SK-N-SH (cell line): ENCODE measurements at regions not wholly inside any gene's neighbourhood (a gene's known extent, or its start where the extent isn't known, plus 50 kb on each side); places are given as distances from the start of the nearest gene placed in this dataset.

ENCODE experiments used
- EP300 ChIP-seq, 2 experiments: IDR thresholded peaks; 2 replicates each; pipeline versions ENCODE4 v1.4.0 to v1.6.1; 2012; ENCODE audit warnings: borderline replicate concordance in 1 of 2, low read depth in 1 of 2, low read length in 1 of 2
- GABPA ChIP-seq: IDR thresholded peaks from 2 replicates; pipeline ENCODE4 v1.4.0; 2012; ENCODE audit warnings: low read depth, mild to moderate bottlenecking
- JUND ChIP-seq: IDR thresholded peaks from 2 replicates; pipeline ENCODE4 v1.4.0; 2012
- MEF2A ChIP-seq: IDR thresholded peaks from 2 replicates; pipeline ENCODE4 v1.4.0; 2012; ENCODE audit warnings: low read depth, borderline replicate concordance
- MXI1 ChIP-seq: IDR thresholded peaks from 2 replicates; pipeline ENCODE4 v1.6.1; 2012; ENCODE audit warnings: mild to moderate bottlenecking, low read depth, low read length, improper control_type of control experiment
- POLR2AphosphoS5 ChIP-seq: IDR thresholded peaks from 2 replicates; pipeline ENCODE4 v1.6.1; 2012; ENCODE audit warnings: low read depth, low read length
- RXRA ChIP-seq: IDR thresholded peaks from 2 replicates; pipeline ENCODE4 v1.4.0; 2012; ENCODE audit warnings: low read depth, mild to moderate bottlenecking, borderline replicate concordance
- TAF1 ChIP-seq: IDR thresholded peaks from 2 replicates; pipeline ENCODE4 v1.6.1; 2012; ENCODE audit warnings: low read depth, mild to moderate bottlenecking, low read length, moderate library complexity, borderline replicate concordance
- TCF12 ChIP-seq: IDR thresholded peaks from 2 replicates; pipeline ENCODE4 v1.4.0; 2012
- TF ChIP-seq, protein P1 (sequence below): fragments of 200-600 bp; sonication (generic); IDR thresholded peaks from 2 replicates; pipeline ENCODE4 v1.6.1; 2017; ENCODE audit warnings: antibody characterized with exemption, mild to moderate bottlenecking, moderate library complexity
- TF ChIP-seq, protein P2 (sequence below): IDR thresholded peaks from 2 replicates; pipeline ENCODE4 v1.6.1; 2012; ENCODE audit warnings: mild to moderate bottlenecking, low read depth, low read length, moderate library complexity

DNA sequence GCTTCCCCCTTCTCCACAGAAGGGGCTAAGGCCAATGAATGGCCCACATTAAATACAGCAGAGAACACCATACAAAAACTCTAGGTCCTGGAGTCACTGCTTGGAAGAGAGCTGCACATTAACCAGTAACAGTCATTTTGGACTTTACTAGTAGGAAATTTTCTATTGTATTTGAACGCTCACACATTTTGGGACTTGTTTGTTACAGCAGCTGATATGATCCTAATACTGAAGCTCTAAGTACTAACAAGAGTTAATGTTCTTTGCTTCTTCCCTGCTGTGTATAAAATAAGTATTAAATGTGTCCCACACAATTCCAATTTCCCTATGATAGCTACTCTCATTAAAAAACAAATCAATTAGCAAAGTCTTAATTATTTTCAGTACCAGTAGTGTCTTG, 148.3 kb upstream of the IRX3 start:
- TF ChIP-seq MEF2A (no peak), TCF12 (no peak), EP300 (IDR thresholded peaks at IDR 0.05; ENCODE audit: borderline replicate concordance in 1 of 2, low read depth in 1 of 2, low read length in 1 of 2) (no peak), JUND (no peak), RXRA (no peak), GABPA (no peak), POLR2AphosphoS5 (no peak), MXI1 (no peak), TAF1 (no peak)
- TF ChIP-seq, protein P1, sequence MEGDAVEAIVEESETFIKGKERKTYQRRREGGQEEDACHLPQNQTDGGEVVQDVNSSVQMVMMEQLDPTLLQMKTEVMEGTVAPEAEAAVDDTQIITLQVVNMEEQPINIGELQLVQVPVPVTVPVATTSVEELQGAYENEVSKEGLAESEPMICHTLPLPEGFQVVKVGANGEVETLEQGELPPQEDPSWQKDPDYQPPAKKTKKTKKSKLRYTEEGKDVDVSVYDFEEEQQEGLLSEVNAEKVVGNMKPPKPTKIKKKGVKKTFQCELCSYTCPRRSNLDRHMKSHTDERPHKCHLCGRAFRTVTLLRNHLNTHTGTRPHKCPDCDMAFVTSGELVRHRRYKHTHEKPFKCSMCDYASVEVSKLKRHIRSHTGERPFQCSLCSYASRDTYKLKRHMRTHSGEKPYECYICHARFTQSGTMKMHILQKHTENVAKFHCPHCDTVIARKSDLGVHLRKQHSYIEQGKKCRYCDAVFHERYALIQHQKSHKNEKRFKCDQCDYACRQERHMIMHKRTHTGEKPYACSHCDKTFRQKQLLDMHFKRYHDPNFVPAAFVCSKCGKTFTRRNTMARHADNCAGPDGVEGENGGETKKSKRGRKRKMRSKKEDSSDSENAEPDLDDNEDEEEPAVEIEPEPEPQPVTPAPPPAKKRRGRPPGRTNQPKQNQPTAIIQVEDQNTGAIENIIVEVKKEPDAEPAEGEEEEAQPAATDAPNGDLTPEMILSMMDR, result no peak
- TF ChIP-seq, protein P2, sequence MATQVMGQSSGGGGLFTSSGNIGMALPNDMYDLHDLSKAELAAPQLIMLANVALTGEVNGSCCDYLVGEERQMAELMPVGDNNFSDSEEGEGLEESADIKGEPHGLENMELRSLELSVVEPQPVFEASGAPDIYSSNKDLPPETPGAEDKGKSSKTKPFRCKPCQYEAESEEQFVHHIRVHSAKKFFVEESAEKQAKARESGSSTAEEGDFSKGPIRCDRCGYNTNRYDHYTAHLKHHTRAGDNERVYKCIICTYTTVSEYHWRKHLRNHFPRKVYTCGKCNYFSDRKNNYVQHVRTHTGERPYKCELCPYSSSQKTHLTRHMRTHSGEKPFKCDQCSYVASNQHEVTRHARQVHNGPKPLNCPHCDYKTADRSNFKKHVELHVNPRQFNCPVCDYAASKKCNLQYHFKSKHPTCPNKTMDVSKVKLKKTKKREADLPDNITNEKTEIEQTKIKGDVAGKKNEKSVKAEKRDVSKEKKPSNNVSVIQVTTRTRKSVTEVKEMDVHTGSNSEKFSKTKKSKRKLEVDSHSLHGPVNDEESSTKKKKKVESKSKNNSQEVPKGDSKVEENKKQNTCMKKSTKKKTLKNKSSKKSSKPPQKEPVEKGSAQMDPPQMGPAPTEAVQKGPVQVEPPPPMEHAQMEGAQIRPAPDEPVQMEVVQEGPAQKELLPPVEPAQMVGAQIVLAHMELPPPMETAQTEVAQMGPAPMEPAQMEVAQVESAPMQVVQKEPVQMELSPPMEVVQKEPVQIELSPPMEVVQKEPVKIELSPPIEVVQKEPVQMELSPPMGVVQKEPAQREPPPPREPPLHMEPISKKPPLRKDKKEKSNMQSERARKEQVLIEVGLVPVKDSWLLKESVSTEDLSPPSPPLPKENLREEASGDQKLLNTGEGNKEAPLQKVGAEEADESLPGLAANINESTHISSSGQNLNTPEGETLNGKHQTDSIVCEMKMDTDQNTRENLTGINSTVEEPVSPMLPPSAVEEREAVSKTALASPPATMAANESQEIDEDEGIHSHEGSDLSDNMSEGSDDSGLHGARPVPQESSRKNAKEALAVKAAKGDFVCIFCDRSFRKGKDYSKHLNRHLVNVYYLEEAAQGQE, result no peak
